Superior temporal gyrus (tissue), 1 donor: ENCODE measurements at regions not wholly inside any gene's neighbourhood (a gene's known extent, or its start where the extent isn't known, plus 50 kb on each side); places are given as distances from the start of the nearest gene placed in this dataset.
"Not testable (repeated sequence)": the region's sequence is repeated elsewhere in the genome, so short reads cannot be mapped to it uniquely, and the experiment has no call there.

ENCODE experiments used
- DNase-seq: peaks from one replicate; pipeline ENCODE4 v3.0.0-alpha.2; 2016; ENCODE audit errors: extremely low spot score

DNA sequence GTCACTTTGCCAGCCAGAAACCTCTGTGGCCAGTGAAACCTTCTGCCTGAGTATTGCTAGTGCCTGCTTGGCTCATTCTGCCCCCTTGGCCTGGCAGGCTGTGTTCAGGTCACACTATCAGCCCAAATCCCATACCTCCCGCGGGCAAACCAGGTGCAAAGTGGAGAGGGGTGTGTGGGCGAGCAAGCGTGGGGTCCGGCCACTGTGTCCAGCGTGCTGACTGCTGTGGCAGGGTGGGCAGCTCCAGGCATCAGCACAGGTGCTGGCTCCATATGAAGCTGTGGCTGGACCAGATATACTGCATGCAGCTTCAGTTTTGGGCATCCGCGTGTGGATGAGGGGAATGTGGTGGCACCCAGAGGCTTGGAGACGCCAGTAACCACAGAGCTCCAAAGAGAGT is 576.5 kb upstream of the EDIL3 start:
- no peak for DNase-seq

DNA sequence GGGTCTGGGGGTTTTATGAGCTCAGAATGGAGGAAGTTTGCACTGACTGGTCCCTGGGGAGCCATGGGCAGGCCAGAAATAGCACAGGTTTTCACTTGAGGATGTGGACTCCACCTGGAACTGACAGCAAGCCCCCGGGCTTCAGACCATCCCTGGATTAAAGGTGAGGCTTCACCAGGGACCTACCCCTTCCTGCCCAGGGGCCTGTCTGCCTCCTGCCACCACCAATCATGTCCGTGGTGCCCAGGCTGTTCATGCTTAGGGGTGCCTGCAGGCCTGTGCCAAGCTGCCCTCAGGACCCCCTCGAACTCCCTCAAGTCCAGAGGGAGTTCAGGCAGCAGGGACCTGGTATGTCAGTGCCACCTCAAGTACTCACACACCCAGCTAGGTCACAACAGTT is 577.2 kb upstream of the EDIL3 start:
- DNase-seq, result no peak

DNA sequence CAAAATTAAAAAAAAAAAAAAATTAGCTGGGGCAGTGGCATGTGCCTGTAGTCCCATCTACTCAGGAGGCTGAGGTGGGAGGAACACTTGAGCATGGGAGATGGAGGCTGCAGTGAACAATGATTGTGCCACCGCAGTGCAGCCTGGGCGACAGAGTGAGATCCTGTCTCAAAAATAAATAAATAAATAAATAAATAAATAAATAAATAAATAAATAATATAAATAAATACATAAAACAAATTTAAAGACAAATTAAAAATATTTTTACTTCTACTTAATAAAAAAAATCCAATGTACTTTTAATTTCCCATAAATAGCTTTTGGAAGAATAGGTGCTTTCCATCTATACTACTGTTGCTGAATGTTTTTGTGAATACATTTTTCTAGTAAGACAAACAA is 598.4 kb upstream of the EDIL3 start:
- DNase-seq, result no peak

DNA sequence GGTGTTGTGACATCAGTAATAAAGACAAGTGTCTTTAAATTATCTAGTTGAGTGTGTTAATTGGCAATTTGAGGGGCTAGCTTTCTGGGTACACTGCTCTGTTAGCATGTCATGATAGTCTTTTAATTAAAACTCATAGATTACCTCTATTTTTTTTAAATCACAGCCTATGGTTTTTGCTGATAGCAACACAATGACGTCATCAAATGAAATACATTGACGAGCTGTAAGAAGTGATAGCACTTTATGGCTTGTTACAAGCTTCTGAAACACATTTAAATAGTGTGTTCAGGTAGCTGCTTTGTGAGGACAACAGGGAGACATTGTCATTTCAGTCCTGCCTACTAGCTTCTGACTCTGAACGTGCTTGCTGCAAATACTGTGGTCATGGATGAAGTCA is 600.5 kb upstream of the EDIL3 start:
- no peak for DNase-seq

- DNase-seq, result no peak
Observed at GRCh38 chr5:84986688-84987087, 602.0 kb upstream of the EDIL3 start.

- no peak for DNase-seq
Observed at GRCh38 chr5:85000671-85001070, 616.0 kb upstream of the EDIL3 start.

- not testable (repeated sequence) for DNase-seq
Observed at GRCh38 chr5:85002026-85002425, 617.3 kb upstream of the EDIL3 start.

DNA sequence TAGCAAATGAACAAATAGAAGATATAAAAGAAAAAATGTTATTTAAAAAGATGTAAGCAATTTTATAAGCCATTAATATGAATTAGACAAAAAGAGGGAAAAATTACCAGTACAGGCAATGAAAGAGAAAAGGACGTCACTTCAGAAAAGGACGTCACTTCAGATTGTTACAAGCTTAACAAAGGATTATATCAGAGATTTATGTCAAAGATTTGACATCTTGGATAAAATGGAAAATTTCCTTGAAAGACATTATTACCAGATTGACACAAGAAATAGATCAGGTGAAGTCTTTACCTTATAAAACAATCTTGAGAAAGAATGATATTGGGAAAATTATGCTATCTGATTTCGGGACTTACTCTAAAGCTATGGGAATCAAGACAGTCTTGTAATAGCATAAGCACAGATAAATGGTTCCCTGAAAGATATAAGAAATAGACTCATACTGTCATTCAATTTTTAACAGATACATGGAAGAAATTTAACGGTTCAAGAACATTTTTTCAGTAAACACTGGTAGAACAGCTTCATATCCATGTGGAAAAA is 625.4 kb upstream of the EDIL3 start:
- DNase-seq, result no peak

GRCh38 chr5:85017261-85017660 is 632.6 kb upstream of the EDIL3 start:
- no peak for DNase-seq

DNA sequence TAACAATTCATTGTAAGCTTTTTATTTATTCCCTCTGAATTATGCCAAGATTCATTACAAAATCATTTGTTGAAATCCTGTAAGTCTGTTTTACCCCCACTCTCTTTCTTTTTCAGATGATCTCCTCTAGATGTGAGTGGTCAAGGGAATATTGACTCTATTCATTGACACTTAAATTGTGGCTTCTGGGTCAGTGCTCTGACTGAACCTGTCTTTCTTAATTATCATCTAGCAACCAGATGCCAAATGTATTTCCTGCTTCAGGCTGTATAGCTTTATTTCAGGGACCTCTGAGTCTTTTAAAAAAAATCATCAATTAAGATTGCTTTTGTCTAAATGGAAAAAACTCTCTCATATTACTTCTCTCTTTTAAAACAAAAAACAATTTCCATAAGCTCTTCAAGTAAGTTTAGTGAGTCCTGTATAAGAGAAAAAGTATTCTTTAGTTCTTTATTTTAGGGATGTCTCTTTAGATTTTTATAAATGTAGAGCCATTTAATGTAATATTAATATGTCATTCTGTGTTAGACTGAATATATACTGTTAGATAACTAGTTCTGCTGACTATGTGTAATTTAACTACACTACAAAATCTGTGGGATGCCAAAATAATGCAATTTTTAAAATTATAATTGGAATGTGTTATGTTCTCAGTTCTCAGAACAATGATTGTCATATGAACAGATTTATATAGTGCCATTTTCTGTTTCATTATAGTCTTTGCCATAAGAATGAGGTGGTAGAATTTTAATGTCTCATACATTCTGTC is 645.8 kb upstream of the EDIL3 start:
- no peak for DNase-seq

DNA sequence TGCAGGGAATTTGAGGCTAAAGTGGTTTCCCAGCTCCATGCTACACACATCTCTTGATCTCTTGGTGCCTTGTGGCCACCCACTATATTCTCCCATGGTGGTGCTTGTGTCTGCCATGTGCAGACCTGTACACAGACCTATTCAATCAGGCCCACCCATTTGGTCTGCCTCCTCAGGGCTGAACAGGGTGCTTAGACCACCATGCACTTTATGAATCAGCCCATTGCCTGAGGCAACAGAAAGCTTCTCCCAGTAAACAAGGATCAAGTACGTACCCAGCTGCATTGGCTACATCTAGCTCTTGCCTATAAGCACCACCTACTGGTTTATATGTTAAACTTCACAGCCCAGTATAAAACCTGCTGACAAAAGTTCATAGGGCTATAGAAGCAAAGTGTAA is 664.3 kb upstream of the EDIL3 start:
- DNase-seq, result peak; percentile 51

GRCh38 chr5:85052826-85053225 is 668.1 kb upstream of the EDIL3 start:
- DNase-seq, result no peak

GRCh38 chr5:85069659-85070640 is 685.3 kb upstream of the EDIL3 start:
- DNase-seq, result no peak

- DNase-seq, result no peak
Observed at GRCh38 chr5:85077581-85077980, 692.9 kb upstream of the EDIL3 start.

GRCh38 chr5:85096421-85096820 is 711.7 kb upstream of the EDIL3 start:
- DNase-seq, result no peak

DNA sequence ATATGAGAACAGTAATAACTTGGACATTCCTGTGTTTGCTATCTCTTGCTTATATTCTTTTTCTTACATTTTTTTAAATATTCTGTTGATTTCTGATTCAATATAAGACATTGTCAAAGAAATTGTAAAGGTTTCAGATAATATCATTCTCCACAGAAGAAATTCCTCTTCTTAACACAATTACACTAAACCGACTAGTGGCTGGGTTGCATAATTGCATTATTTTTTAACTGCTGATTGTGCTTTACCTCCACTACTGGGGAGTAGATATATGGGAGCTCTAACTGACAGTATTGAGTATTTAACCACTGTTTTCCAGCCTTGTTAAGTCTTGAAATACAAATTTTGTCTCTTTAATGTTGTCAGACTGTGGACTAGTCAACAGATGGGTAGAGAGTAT is 723.8 kb upstream of the EDIL3 start:
- no peak for DNase-seq

DNA sequence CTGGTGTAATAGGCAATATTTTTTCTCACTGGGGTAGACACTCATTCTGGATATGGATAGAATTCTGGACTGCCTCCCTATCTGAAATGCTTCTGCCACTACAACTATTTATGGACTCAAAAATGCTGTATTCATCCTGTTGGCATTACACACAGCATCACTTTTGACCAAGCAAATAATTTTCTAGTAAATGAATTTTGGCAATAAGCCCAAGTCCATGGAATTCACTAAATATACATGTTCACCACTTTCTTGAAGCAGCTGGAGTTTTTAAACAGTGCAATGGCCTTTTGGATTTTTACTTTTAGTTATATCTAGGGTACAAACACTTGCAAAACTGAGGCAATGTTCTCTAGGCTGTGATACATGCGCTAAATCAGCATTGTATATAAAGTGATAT is 724.9 kb upstream of the EDIL3 start:
- DNase-seq, result no peak

- DNase-seq, result no peak
Observed at GRCh38 chr5:85132269-85132668, 747.6 kb upstream of the EDIL3 start.

DNA sequence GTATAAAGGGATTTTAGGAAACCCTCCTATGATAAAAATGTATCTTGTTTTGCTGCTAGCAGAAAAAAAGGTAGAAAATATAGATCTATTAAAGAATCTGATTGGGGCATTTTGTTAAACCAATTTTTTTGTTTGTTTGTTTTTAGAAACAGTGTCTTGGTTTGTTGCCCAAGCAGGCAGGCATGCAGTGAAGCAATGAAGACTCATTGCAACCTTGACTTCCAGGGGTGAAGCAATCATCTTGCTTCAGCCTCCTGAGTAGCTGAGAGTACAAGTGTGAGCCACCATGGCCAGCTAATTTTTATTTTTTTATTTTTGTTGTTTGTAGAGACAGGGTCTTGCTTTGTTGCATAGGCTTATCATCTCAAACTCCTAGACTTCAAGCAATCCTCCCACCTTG is 755.8 kb upstream of the EDIL3 start:
- DNase-seq, result no peak

DNA sequence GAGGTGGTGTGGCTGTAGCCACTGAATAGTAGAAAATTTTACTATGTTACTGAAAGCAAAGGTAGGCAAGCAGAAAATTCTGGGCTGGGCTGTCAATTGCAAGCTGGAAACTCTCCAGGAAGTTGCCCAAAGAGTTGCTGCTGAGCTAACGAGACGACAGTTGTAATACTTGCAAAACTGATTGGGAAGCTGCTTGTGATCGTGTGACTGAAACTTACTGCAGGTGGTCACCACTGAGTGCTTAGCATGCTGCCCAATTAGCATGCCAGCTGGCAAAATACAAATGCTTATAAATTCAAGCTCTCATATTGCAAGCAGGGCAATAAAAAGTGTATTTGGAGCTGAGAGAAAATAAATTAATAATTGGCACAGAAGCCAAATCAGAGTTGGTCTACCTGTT is 758.5 kb upstream of the EDIL3 start:
- no peak for DNase-seq

DNA sequence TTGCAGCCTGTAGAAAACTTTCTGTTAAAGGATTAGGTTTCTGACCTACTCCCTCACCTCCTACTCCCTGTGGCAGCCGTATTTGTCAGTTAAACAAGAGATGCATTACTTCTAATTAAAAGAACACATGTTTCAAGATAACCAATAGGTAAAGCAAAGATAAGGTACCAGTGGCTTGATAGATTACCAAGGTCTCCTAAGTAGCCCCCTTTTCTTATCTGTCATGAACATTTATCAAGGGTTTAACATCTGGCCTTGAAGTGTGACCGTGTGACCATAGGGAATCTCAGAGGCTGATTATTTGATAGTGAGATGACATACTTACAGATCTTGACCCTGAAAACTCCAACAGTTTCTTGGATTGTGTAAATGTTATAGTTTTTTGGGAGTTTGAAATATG is 764.0 kb upstream of the EDIL3 start:
- no peak for DNase-seq

GRCh38 chr5:85159395-85159794 is 774.7 kb upstream of the EDIL3 start:
- DNase-seq, result no peak

DNA sequence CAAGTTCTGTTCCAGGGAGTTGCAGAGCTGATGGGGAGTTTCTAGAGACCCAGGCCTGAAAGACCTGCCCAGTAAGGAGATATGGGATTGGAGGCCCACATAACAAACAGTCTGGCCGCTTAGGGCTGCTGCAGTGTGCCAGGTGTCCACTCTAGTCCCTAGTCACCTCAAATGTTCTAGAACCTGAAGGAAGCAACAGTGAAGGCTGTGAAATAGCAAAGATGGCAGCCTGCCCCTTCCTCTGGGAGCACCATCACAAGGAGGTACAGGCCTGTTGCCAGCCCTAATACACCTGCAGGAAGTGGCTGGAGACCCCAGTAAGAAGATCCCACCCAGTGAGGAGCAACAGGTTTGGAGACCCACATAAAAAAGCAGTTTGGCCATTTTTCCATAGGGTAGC is 783.8 kb upstream of the EDIL3 start:
- DNase-seq, result no peak
